IMR-90 (cell line): ENCODE measurements at regions not wholly inside any gene's neighbourhood (a gene's known extent, or its start where the extent isn't known, plus 50 kb on each side); places are given as distances from the start of the nearest gene placed in this dataset.

ENCODE experiments used
- ATAC-seq: fragments of 200-7000 bp; cut with Tn5 transposase; 2 replicates; pipeline ENCODE4 v1.9.1; 2020; ENCODE audit warnings: low read depth, mild to moderate bottlenecking, moderate library complexity
- BruUV-seq: library from RNA; stranded (reverse); fragments of 400-500 nt; replicated peaks from 2 replicates; lab custom pipeline; 2021; lab: Mats Ljungman, UMichigan
- CTCF ChIA-PET: fragments of 300-600 bp; formaldehyde crosslinking; extraction: SDS; loops from one replicate; lab custom pipeline; 2021; ENCODE audit warnings: antibody characterized with exemption; lab: Yijun Ruan, JAX
- POLR2A ChIA-PET: fragments of 300-600 bp; sonication (Branson Sonifier 250); formaldehyde crosslinking; loops from one replicate; lab custom pipeline; 2022; ENCODE audit warnings: antibody characterized with exemption; ENCODE audit not compliant: unreplicated experiment; lab: Charles Lee
- DNase-seq: peaks from one replicate; pipeline ENCODE4 v3.0.0; 2013
- H2AFZ ChIP-seq: replicated peaks from 2 replicates; pipeline ENCODE3; 2013; ENCODE audit warnings: low read length, mild to moderate bottlenecking; ENCODE audit not compliant: poor library complexity
- H2AK5ac ChIP-seq: 2 replicates; pipeline ENCODE4 v1.6.1; 2013; ENCODE audit warnings: low read depth, low read length, inconsistent platforms
- H2AK9ac ChIP-seq: replicated peaks from 2 replicates; pipeline ENCODE3; 2013; ENCODE audit warnings: mild to moderate bottlenecking, low read depth, low read length, moderate library complexity; ENCODE audit not compliant: poor library complexity
- H2BK120ac ChIP-seq: 2 replicates; pipeline ENCODE4 v1.6.1; 2013; ENCODE audit warnings: low read depth, low read length, inconsistent platforms
- H2BK15ac ChIP-seq: 3 replicates; pipeline ENCODE4 v1.6.1; 2013; ENCODE audit warnings: low read depth, low read length, inconsistent platforms
- H2BK20ac ChIP-seq: 2 replicates; pipeline ENCODE4 v1.6.1; 2013; ENCODE audit warnings: low read depth, mild to moderate bottlenecking, inconsistent platforms, low read length, moderate library complexity
- H2BK5ac ChIP-seq: 2 replicates; pipeline ENCODE4 v1.6.1; 2013; ENCODE audit warnings: mild to moderate bottlenecking, low read depth, low read length, inconsistent platforms; ENCODE audit not compliant: poor library complexity, severe bottlenecking
- H3K14ac ChIP-seq: replicated peaks from 2 replicates; pipeline ENCODE4 v1.6.1; 2013; ENCODE audit warnings: low read depth, low read length, inconsistent platforms
- H3K18ac ChIP-seq: 2 replicates; pipeline ENCODE4 v1.6.1; 2013; ENCODE audit warnings: low read depth, low read length, control low read depth
- H3K23ac ChIP-seq: 2 replicates; pipeline ENCODE4 v1.6.1; 2013; ENCODE audit warnings: low read depth, low read length, inconsistent platforms
- H3K27ac ChIP-seq: 2 replicates; pipeline ENCODE4 v1.5.1; 2013; ENCODE audit warnings: mild to moderate bottlenecking, control low read depth, low read length; ENCODE audit not compliant: insufficient read depth
- H3K27me3 ChIP-seq: 2 replicates; pipeline ENCODE4 v1.6.1; 2013; ENCODE audit warnings: low read length; ENCODE audit not compliant: control insufficient read depth, insufficient read depth
- H3K36me3 ChIP-seq: 2 replicates; pipeline ENCODE4 v1.6.1; 2013; ENCODE audit warnings: low read length, mixed read lengths; ENCODE audit not compliant: control insufficient read depth, insufficient read depth
- H3K4ac ChIP-seq: 2 replicates; pipeline ENCODE4 v1.6.1; 2013; ENCODE audit warnings: low read depth, low read length, inconsistent platforms
- H3K4me1 ChIP-seq: 2 replicates; pipeline ENCODE4 v1.6.1; 2013; ENCODE audit warnings: low read length, mixed read lengths; ENCODE audit not compliant: control insufficient read depth, insufficient read depth
- H3K4me2 ChIP-seq: 2 replicates; pipeline ENCODE4 v1.6.1; 2013; ENCODE audit warnings: low read depth, mild to moderate bottlenecking, control low read depth, low read length, moderate library complexity
- H3K4me3 ChIP-seq: 2 replicates; pipeline ENCODE4 v1.5.1; 2013; ENCODE audit warnings: low read depth, mild to moderate bottlenecking, control low read depth, low read length, moderate library complexity; ENCODE audit not compliant: insufficient read depth
- H3K56ac ChIP-seq: 2 replicates; pipeline ENCODE4 v1.6.1; 2013; ENCODE audit warnings: low read length, inconsistent platforms; ENCODE audit not compliant: insufficient read depth; ENCODE audit errors: extremely low read depth
- H3K79me1 ChIP-seq, 2 experiments: 2 replicates each; pipeline ENCODE4 v1.6.1; 2013; ENCODE audit warnings: low read length in 2 of 2, inconsistent platforms in 1 of 2, low read depth in 1 of 2
- H3K9ac ChIP-seq: 2 replicates; pipeline ENCODE4 v1.6.1; 2013; ENCODE audit warnings: low read depth, low read length, control low read depth
- H3K9me1 ChIP-seq: 2 replicates; pipeline ENCODE4 v1.6.1; 2013; ENCODE audit warnings: low read length, inconsistent platforms; ENCODE audit not compliant: insufficient read depth
- H3K9me3 ChIP-seq: 2 replicates; pipeline ENCODE4 v1.6.1; 2013; ENCODE audit warnings: low read length; ENCODE audit not compliant: control insufficient read depth, insufficient read depth
- H4K20me1 ChIP-seq: 2 replicates; pipeline ENCODE4 v1.6.1; 2013; ENCODE audit warnings: low read length, inconsistent platforms; ENCODE audit not compliant: insufficient read depth
- H4K5ac ChIP-seq: 2 replicates; pipeline ENCODE4 v1.6.1; 2013; ENCODE audit warnings: mild to moderate bottlenecking, low read depth, low read length, control low read depth
- H4K8ac ChIP-seq, 2 experiments: 2 replicates each; pipeline ENCODE4 v1.6.1; 2013; ENCODE audit warnings: low read depth in 2 of 2, low read length in 2 of 2, control low read depth in 1 of 2, inconsistent platforms in 1 of 2
- H4K91ac ChIP-seq: 2 replicates; pipeline ENCODE4 v1.6.1; 2013; ENCODE audit warnings: low read depth, low read length, inconsistent platforms; ENCODE audit not compliant: insufficient read depth
- CEBPB ChIP-seq: IDR thresholded peaks from 2 replicates; pipeline ENCODE4 v1.6.1; 2012; ENCODE audit warnings: low read depth, low read length, improper control_type of control experiment
- CHD1 ChIP-seq: IDR thresholded peaks from 2 replicates; pipeline ENCODE4 v1.6.1; 2012; ENCODE audit warnings: low read depth, low read length, improper control_type of control experiment
- FOS ChIP-seq: fragments of 150-350 bp; IDR thresholded peaks from 2 replicates; pipeline ENCODE4 v1.6.1; 2016; ENCODE audit warnings: low read depth, low read length
- MAFK ChIP-seq: IDR thresholded peaks from 2 replicates; pipeline ENCODE4 v1.6.1; 2012; ENCODE audit warnings: low read depth, low read length, improper control_type of control experiment
- MAZ ChIP-seq: IDR thresholded peaks from 2 replicates; pipeline ENCODE4 v1.6.1; 2012; ENCODE audit warnings: low read depth, mild to moderate bottlenecking, low read length, improper control_type of control experiment, moderate library complexity, borderline replicate concordance
- POLR2A ChIP-seq: IDR thresholded peaks from 2 replicates; pipeline ENCODE4 v1.6.1; 2012; ENCODE audit warnings: mild to moderate bottlenecking, low read depth, low read length
- RCOR1 ChIP-seq: IDR thresholded peaks from 2 replicates; pipeline ENCODE4 v1.6.1; 2012; ENCODE audit warnings: mild to moderate bottlenecking, low read length, improper control_type of control experiment; ENCODE audit not compliant: insufficient replicate concordance
- SMC3 ChIP-seq: fragments of 150-350 bp; IDR thresholded peaks from 2 replicates; pipeline ENCODE4 v1.6.1; 2016; ENCODE audit warnings: low read depth, mild to moderate bottlenecking, antibody characterized with exemption, low read length, moderate library complexity
- USF2 ChIP-seq: fragments of 150-350 bp; IDR thresholded peaks from 2 replicates; pipeline ENCODE4 v1.6.1; 2017; ENCODE audit warnings: mild to moderate bottlenecking, antibody characterized with exemption, low read length, low read depth
- WGBS, 2 experiments: methylation state at CpG; one replicate each; pipeline versions ENCODE4 v1.1.5 to v1.1.7; 2013; ENCODE audit warnings: missing lambda C conversion rate in 2 of 2; ENCODE audit not compliant: insufficient read length in 1 of 2; ENCODE audit errors: extremely low coverage in 2 of 2; 5-methylcytosine and 5-hydroxymethylcytosine counted together
- dilution Hi-C: fragments of 300-500 bp; cut with HindIII; formaldehyde crosslinking; loops from one replicate; pipeline ENCODE4 v1.14.3; 2018; ENCODE audit warnings: low sequenced_read_pairs; ENCODE audit not compliant: unreplicated experiment
- in situ Hi-C: fragments of 300-500 bp; cut with MboI; formaldehyde crosslinking; loops from 3 replicates; pipeline ENCODE4 v1.14.3; 2019; ENCODE audit warnings: low sequenced_read_pairs, inconsistent platforms, mixed read lengths
- intact Hi-C: fragments of 100-400 bp; cut with micrococcal nuclease; formaldehyde crosslinking; loops from 2 replicates; pipeline ENCODE4 v1.10.0; 2022

- Histone ChIP-seq H3K9me3 (no peaks in the 10 kb centered on the region; the same call in 1 of the 2 replicates), H3K4me1 (no peaks in the 10 kb centered on the region), H3K4ac (no peak overlapping the region), H3K23ac (no peak overlapping the region), H2BK20ac (no peak overlapping the region), H2AFZ (no peak overlapping the region), H3K9ac (no peak overlapping the region), H2AK9ac (no peak overlapping the region), H3K4me3 (no peak overlapping the region), H2AK5ac (no peak overlapping the region), H3K36me3 (no peaks in the 10 kb centered on the region), H3K79me1 (no peaks in the 10 kb centered on the region), H4K91ac (no peak overlapping the region), H3K56ac (no peak overlapping the region), H3K27me3 (no peaks in the 10 kb centered on the region; the same call in 1 of the 2 replicates), H3K4me2 (no peak overlapping the region), H4K8ac (no peak overlapping the region), H3K18ac (no peak overlapping the region), H2BK120ac (no peak overlapping the region), H3K27ac (no peak overlapping the region), H2BK5ac (no peak overlapping the region), H2BK15ac (no peak overlapping the region), H4K20me1 (no peaks in the 10 kb centered on the region), H4K5ac (no peak overlapping the region), H3K14ac (no peak overlapping the region), H3K9me1 (no peaks in the 10 kb centered on the region)
- in situ Hi-C loops (no loop called here), dilution Hi-C loops (no loop called here), intact Hi-C loops (no loop called here)
- CTCF ChIA-PET: no interaction called here
- POLR2A ChIA-PET: no interaction called here
- ATAC-seq (no peak), DNase-seq (no peak)
- no TSS peak for BruUV-seq
- no CpG with 5 or more reads among the region's 4 CpGs for WGBS, 2 experiments
- TF ChIP-seq FOS (no peak), MAFK (no peak), CEBPB (no peak), RCOR1 (no peak), CHD1 (no peak), POLR2A (no peak), USF2 (no peak), SMC3 (no peak), MAZ (no peak)
These were observed 76.2 kb upstream of the PAGE3 start for GRCh38 chrX:55340896-55341433.
